PC-9 (cell line): ENCODE measurements at regions not wholly inside any gene's neighbourhood (a gene's known extent, or its start where the extent isn't known, plus 50 kb on each side); places are given as distances from the start of the nearest gene placed in this dataset.

Experiments
- CTCF ChIP-seq: fragments of 200-600 bp; sonication (generic); conservative IDR thresholded peaks from 2 replicates; pipeline ENCODE4 v1.6.1; 2017; ENCODE audit warnings: mixed run types, antibody characterized with exemption, mild to moderate bottlenecking, moderate library complexity
- EZH2 ChIP-seq: fragments of 200-600 bp; sonication (generic); IDR thresholded peaks from 2 replicates; pipeline ENCODE4 v1.8.0; 2017; ENCODE audit warnings: antibody characterized with exemption, low read depth

- TF ChIP-seq CTCF (no peak), EZH2 (no peak)
Measured at GRCh38 chr6:119829006-119829405, 479.4 kb upstream of the MAN1A1 start.
